Breast epithelium (tissue), 3 donors: ENCODE measurements at regions not wholly inside any gene's neighbourhood (a gene's known extent, or its start where the extent isn't known, plus 50 kb on each side); places are given as distances from the start of the nearest gene placed in this dataset.
"Not testable (repeated sequence)": the region's sequence is repeated elsewhere in the genome, so short reads cannot be mapped to it uniquely, and the experiment has no call there.

Experiments used
- POLR2A ChIP-seq: fragments of 450-650 bp; IDR thresholded peaks from one replicate; pipeline ENCODE4 v1.6.1; 2016; ENCODE audit warnings: antibody characterized with exemption, mild to moderate bottlenecking, moderate library complexity
- POLR2AphosphoS5 ChIP-seq, 3 donors: sonication (generic); formaldehyde crosslinking; IDR thresholded peaks; one replicate each; pipeline ENCODE4 v1.6.1; 2017; ENCODE audit warnings: antibody characterized with exemption in 3 of 3

GRCh38 chr5:1575991-1576714 lies 52.4 kb upstream of the LPCAT1 start:
- TF ChIP-seq POLR2AphosphoS5 (IDR thresholded peaks at IDR 0.05); POLR2A: not testable (repeated sequence)
